GM23338 (cell line): ENCODE measurements at regions not wholly inside any gene's neighbourhood (a gene's known extent, or its start where the extent isn't known, plus 50 kb on each side); places are given as distances from the start of the nearest gene placed in this dataset.

Source experiments
- ATAC-seq: fragments of 200-7000 bp; cut with Tn5 transposase; 3 replicates; pipeline ENCODE4 v1.9.1; 2020
- DNase-seq: peaks from one replicate; pipeline ENCODE4 v3.0.0-alpha.2; 2015; ENCODE audit warnings: low spot score
- H2AFZ ChIP-seq: fragments of 200-600 bp; sonication (generic); 2 replicates; pipeline ENCODE4 v1.8.0; 2016; ENCODE audit warnings: antibody characterized with exemption, mild to moderate bottlenecking, moderate library complexity
- H3F3A ChIP-seq: fragments of 200-600 bp; sonication (generic); replicated peaks from 2 replicates; pipeline ENCODE4 v1.8.0; 2017; ENCODE audit warnings: antibody characterized with exemption, mixed run types, low read depth
- H3K27ac ChIP-seq: fragments of 200-600 bp; sonication (generic); 2 replicates; pipeline ENCODE4 v1.6.1; 2016; ENCODE audit warnings: low read depth
- H3K27me3 ChIP-seq: fragments of 200-600 bp; sonication (generic); 2 replicates; pipeline ENCODE4 v1.8.0; 2016; ENCODE audit warnings: mild to moderate bottlenecking, mixed run types, moderate library complexity; ENCODE audit not compliant: insufficient read depth
- H3K36me3 ChIP-seq: fragments of 200-600 bp; sonication (generic); 2 replicates; pipeline ENCODE4 v1.8.0; 2016; ENCODE audit warnings: mild to moderate bottlenecking; ENCODE audit not compliant: insufficient read depth
- H3K4me1 ChIP-seq: fragments of 200-600 bp; sonication (generic); 2 replicates; pipeline ENCODE4 v1.8.0; 2016; ENCODE audit warnings: mild to moderate bottlenecking, moderate library complexity; ENCODE audit not compliant: insufficient read depth
- H3K4me2 ChIP-seq: fragments of 200-600 bp; sonication (generic); 2 replicates; pipeline ENCODE4 v1.7.1; 2017; ENCODE audit warnings: mixed run types
- H3K4me3 ChIP-seq: fragments of 200-600 bp; sonication (generic); 2 replicates; pipeline ENCODE4 v1.6.1; 2016; ENCODE audit warnings: mixed run types
- H3K79me2 ChIP-seq: fragments of 200-600 bp; sonication (generic); replicated peaks from 2 replicates; pipeline ENCODE4 v1.8.0; 2017; ENCODE audit warnings: mild to moderate bottlenecking; ENCODE audit not compliant: insufficient read depth
- H3K9me2 ChIP-seq: fragments of 200-600 bp; sonication (generic); 2 replicates; pipeline ENCODE4 v1.8.0; 2017; ENCODE audit not compliant: insufficient read depth
- H4K20me1 ChIP-seq: fragments of 200-600 bp; sonication (generic); replicated peaks from 2 replicates; pipeline ENCODE4 v1.8.0; 2017; ENCODE audit warnings: mild to moderate bottlenecking; ENCODE audit not compliant: insufficient read depth
- H3K27ac Mint-ChIP-seq: 2 replicates; pipeline ENCODE4 v1.8.0; 2020; ENCODE audit warnings: inconsistent platforms, mild to moderate bottlenecking, moderate library complexity, mixed read lengths
- H3K27me3 Mint-ChIP-seq: 3 replicates; pipeline ENCODE4 v1.8.0; 2022; ENCODE audit warnings: low read depth, mild to moderate bottlenecking, moderate library complexity, mixed read lengths, inconsistent platforms; ENCODE audit not compliant: insufficient read depth, poor library complexity
- H3K36me3 Mint-ChIP-seq: 3 replicates; pipeline ENCODE4 v1.8.0; 2021; ENCODE audit warnings: low read depth, mild to moderate bottlenecking, inconsistent platforms, moderate library complexity, mixed read lengths
- H3K4me1 Mint-ChIP-seq: 3 replicates; pipeline ENCODE4 v1.8.0; 2020; ENCODE audit warnings: mild to moderate bottlenecking, inconsistent platforms, mixed read lengths
- H3K4me3 Mint-ChIP-seq: 3 replicates; pipeline ENCODE4 v1.8.0; 2021; ENCODE audit warnings: moderate library complexity, mild to moderate bottlenecking, inconsistent platforms, mixed read lengths
- H3K9me3 Mint-ChIP-seq: 3 replicates; pipeline ENCODE4 v1.8.0; 2020; ENCODE audit warnings: moderate library complexity, mild to moderate bottlenecking, inconsistent platforms, mixed read lengths
- CTCF ChIP-seq, 2 experiments: fragments of 200-600 bp in 1 of 2; sonication (generic) in 1 of 2; conservative IDR thresholded peaks; 2 replicates each; pipeline versions ENCODE4 v1.5.1 to v1.6.1; 2016 to 2017; ENCODE audit warnings: antibody characterized with exemption in 2 of 2, low read depth in 2 of 2, mild to moderate bottlenecking in 2 of 2, moderate library complexity in 1 of 2
- ETS1 ChIP-seq: IDR thresholded peaks from 2 replicates; pipeline ENCODE4 v1.6.1; 2016; ENCODE audit warnings: antibody characterized with exemption
- JUNB ChIP-seq: IDR thresholded peaks from one replicate; pipeline ENCODE4 v1.6.1; 2016; ENCODE audit warnings: antibody characterized with exemption; ENCODE audit not compliant: unreplicated experiment
- NANOG ChIP-seq: IDR thresholded peaks from 2 replicates; pipeline ENCODE4 v1.6.1; 2016; ENCODE audit warnings: antibody characterized with exemption, borderline replicate concordance
- POLR2AphosphoS5 ChIP-seq: IDR thresholded peaks from 2 replicates; pipeline ENCODE4 v1.6.1; 2016; ENCODE audit warnings: antibody characterized with exemption, low read depth
- STAT1 ChIP-seq: IDR thresholded peaks from one replicate; pipeline ENCODE4 v1.6.1; 2016; ENCODE audit warnings: antibody characterized with exemption; ENCODE audit not compliant: unreplicated experiment
- ZNF462 ChIP-seq: fragments of 250-450 bp; sonication (Bioruptor Pico); IDR thresholded peaks from 2 replicates; pipeline ENCODE4 v1.5.0; 2020; ENCODE audit warnings: mild to moderate bottlenecking, moderate library complexity

GRCh38 chr14:97995531-97995930, 1198.3 kb downstream of the VRK1 start:
- Histone ChIP-seq H3K27ac (no peak overlapping the region), H3K79me2 (no peaks in the 10 kb centered on the region), H3K4me2 (no peak overlapping the region), H3F3A (no peaks in the 10 kb centered on the region), H3K9me2 (peaks cover 21% of the 10 kb centered on the region; the same call in 1 of the 2 replicates), H3K36me3 (no peaks in the 10 kb centered on the region), H3K4me1 (no peaks in the 10 kb centered on the region), H2AFZ (no peak overlapping the region), H3K27me3 (no peaks in the 10 kb centered on the region), H4K20me1 (no peaks in the 10 kb centered on the region), H3K4me3 (no peak overlapping the region)
- no peaks in the 10 kb centered on the region; the same call in 1 of the 3 replicates for H3K9me3 Mint-ChIP-seq
- H3K36me3 Mint-ChIP-seq, result no peaks in the 10 kb centered on the region
- H3K4me3 Mint-ChIP-seq, result no peak overlapping the region
- H3K27ac Mint-ChIP-seq, result no peak overlapping the region
- peaks cover 5% of the 10 kb centered on the region; the same call in 2 of the 3 replicates for H3K4me1 Mint-ChIP-seq
- no peaks in the 10 kb centered on the region for H3K27me3 Mint-ChIP-seq
- ATAC-seq (no peak), DNase-seq (no peak)
- TF ChIP-seq POLR2AphosphoS5 (no peak), STAT1 (no peak), JUNB (no peak), NANOG (no peak), CTCF (conservative IDR thresholded peaks at IDR 0.05; ENCODE audit: low read depth in 2 of 2) (no peak), ETS1 (no peak), ZNF462 (CRISPR knock-in tag) (no peak)
